ENCODE measurements at regions not wholly inside any gene's neighbourhood (a gene's known extent, or its start where the extent isn't known, plus 50 kb on each side); places are given as distances from the start of the nearest gene placed in this dataset.

- in situ Hi-C loops (cut with MboI; ENCODE audit: low sequenced_read_pairs in 4 of 4), result loop anchor here in 1 of 4 donors (25.0 kb wide), 1 partner anchor 1242 kb away; no protein-coding TSS in a partner anchor
Measured at GRCh38 chr2:67829470-67829869, 233.3 kb downstream of the C1D start.

GRCh38 chr2:67833632-67834031 is 229.2 kb downstream of the C1D start:
- H3K36me3 ChIP-seq, result no peaks in the 10 kb centered on the region
- H3K4me3 ChIP-seq, result no peak overlapping the region
- ATAC-seq (no peak), DNase-seq (no peak)
- intact Hi-C loops (cut with DNase I; ENCODE audit: low total_unique reads) (no loop called here), in situ Hi-C loops (cut with MboI; ENCODE audit: low sequenced_read_pairs in 4 of 4) (loop anchor here in 2 of 4 donors (10.0 to 25.0 kb wide), 2 partner anchors 1246 to 1399 kb away; partner anchors contain the start of gene MEIS1 (in 1 of the 2))
- no peak overlapping the region for H3K27ac ChIP-seq
- TF ChIP-seq CTCF (IDR thresholded peaks at IDR 0.05 in 4 of 5, conservative IDR thresholded peaks at IDR 0.05 in 1 of 5), result no peak
- TF ChIP-seq POLR2A (IDR thresholded peaks at IDR 0.05), result no peak
- no peaks in the 10 kb centered on the region for H3K4me1 ChIP-seq
- no peaks in the 10 kb centered on the region for H3K9me3 ChIP-seq
- no peaks in the 10 kb centered on the region for H3K27me3 ChIP-seq

More at GRCh38 chr2:67829470-67829869, 233.3 kb downstream of the C1D start:
- Histone ChIP-seq H3K4me3 (no peak overlapping the region), H3K27ac (no peak overlapping the region), H3K36me3 (no peaks in the 10 kb centered on the region), H3K9me3 (no peaks in the 10 kb centered on the region), H3K4me1 (no peaks in the 10 kb centered on the region), H3K27me3 (no peaks in the 10 kb centered on the region)
- DNase-seq, result no peak
- TF ChIP-seq CTCF (IDR thresholded peaks at IDR 0.05 in 4 of 5, conservative IDR thresholded peaks at IDR 0.05 in 1 of 5) (no peak), POLR2A (IDR thresholded peaks at IDR 0.05) (no peak)
- no peak for ATAC-seq
- intact Hi-C loops (cut with DNase I; ENCODE audit: low total_unique reads), result no loop called here

- Histone ChIP-seq H3K27ac (no peak overlapping the region), H3K4me3 (no peak overlapping the region), H3K27me3 (no peaks in the 10 kb centered on the region), H3K4me1 (no peaks in the 10 kb centered on the region), H3K36me3 (no peaks in the 10 kb centered on the region), H3K9me3 (no peaks in the 10 kb centered on the region)
- ATAC-seq (no peak), DNase-seq (no peak)
- intact Hi-C loops (cut with DNase I; ENCODE audit: low total_unique reads) (no loop called here), in situ Hi-C loops (cut with MboI; ENCODE audit: low sequenced_read_pairs in 4 of 4) (loop anchor here in 2 of 4 donors (10.0 to 25.0 kb wide), 2 partner anchors 1247 to 1400 kb away; partner anchors contain the start of gene MEIS1 (in 1 of the 2))
- TF ChIP-seq POLR2A (IDR thresholded peaks at IDR 0.05), result no peak
- TF ChIP-seq CTCF (IDR thresholded peaks at IDR 0.05 in 4 of 5, conservative IDR thresholded peaks at IDR 0.05 in 1 of 5), result no peak
Measured at GRCh38 chr2:67834482-67834881, 228.3 kb downstream of the C1D start.

- Histone ChIP-seq H3K27me3 (no peaks in the 10 kb centered on the region), H3K9me3 (no peaks in the 10 kb centered on the region), H3K27ac (no peak overlapping the region), H3K36me3 (no peaks in the 10 kb centered on the region), H3K4me3 (no peak overlapping the region), H3K4me1 (no peaks in the 10 kb centered on the region)
- no peak for ATAC-seq
- in situ Hi-C loops (cut with MboI; ENCODE audit: low sequenced_read_pairs in 4 of 4), result loop anchor here in 2 of 4 donors (10.0 to 25.0 kb wide), 2 partner anchors 1248 to 1400 kb away; partner anchors contain the start of gene MEIS1 (in 1 of the 2)
- TF ChIP-seq CTCF (IDR thresholded peaks at IDR 0.05 in 4 of 5, conservative IDR thresholded peaks at IDR 0.05 in 1 of 5) (no peak), POLR2A (IDR thresholded peaks at IDR 0.05) (no peak)
- no peak for DNase-seq
- intact Hi-C loops (cut with DNase I; ENCODE audit: low total_unique reads), result no loop called here
Measured at GRCh38 chr2:67835266-67835665, 227.5 kb downstream of the C1D start.

GRCh38 chr2:67836866-67837265 is 225.9 kb downstream of the C1D start:
- in situ Hi-C loops (cut with MboI; ENCODE audit: low sequenced_read_pairs in 4 of 4) (loop anchor here in 2 of 4 donors (10.0 to 25.0 kb wide), 2 partner anchors 1250 to 1402 kb away; partner anchors contain the start of gene MEIS1 (in 1 of the 2)), intact Hi-C loops (cut with DNase I; ENCODE audit: low total_unique reads) (no loop called here)
- Histone ChIP-seq H3K27me3 (no peaks in the 10 kb centered on the region), H3K27ac (no peak overlapping the region), H3K36me3 (no peaks in the 10 kb centered on the region), H3K4me3 (no peak overlapping the region), H3K9me3 (no peaks in the 10 kb centered on the region), H3K4me1 (no peaks in the 10 kb centered on the region)
- TF ChIP-seq POLR2A (IDR thresholded peaks at IDR 0.05) (no peak), CTCF (IDR thresholded peaks at IDR 0.05 in 4 of 5, conservative IDR thresholded peaks at IDR 0.05 in 1 of 5) (no peak)
- DNase-seq, result no peak
- no peak for ATAC-seq

Data from gastrocnemius medialis (tissue), 4 donors.